Brain microvascular endothelial cell (primary cell): ENCODE measurements at regions not wholly inside any gene's neighbourhood (a gene's known extent, or its start where the extent isn't known, plus 50 kb on each side); places are given as distances from the start of the nearest gene placed in this dataset.

ENCODE experiments used
- DNase-seq: peaks from one replicate; pipeline ENCODE4 v3.0.0-alpha.2; 2020
- H3K27ac ChIP-seq: fragments of 250-450 bp; sonication (Bioruptor Pico); 2 replicates; pipeline ENCODE4 v1.5.1; 2020; ENCODE audit warnings: mild to moderate bottlenecking, moderate library complexity
- H3K27me3 ChIP-seq: fragments of 250-450 bp; sonication (Bioruptor Pico); replicated peaks from 2 replicates; pipeline ENCODE4 v1.5.1; 2020; ENCODE audit warnings: mild to moderate bottlenecking
- H3K36me3 ChIP-seq: fragments of 250-450 bp; sonication (Bioruptor Pico); replicated peaks from 2 replicates; pipeline ENCODE4 v1.5.1; 2020; ENCODE audit warnings: mild to moderate bottlenecking
- H3K4me3 ChIP-seq: 2 replicates; pipeline ENCODE4 v1.5.1; 2011; ENCODE audit warnings: low read depth, mild to moderate bottlenecking, control low read depth, low read length, moderate library complexity
- in situ Hi-C: cut with HindIII; loops from 2 replicates; pipeline ENCODE4 v1.10.0; 2017; ENCODE audit warnings: low sequenced_read_pairs, low pct_ligation_motif_present
- TF ChIP-seq, protein P1 (sequence below): IDR thresholded peaks from 2 replicates; pipeline ENCODE4 v1.5.1; 2011; ENCODE audit warnings: low read depth, mild to moderate bottlenecking, moderate library complexity, low read length, control low read depth, inconsistent platforms; ENCODE audit errors: missing control alignments

DNA sequence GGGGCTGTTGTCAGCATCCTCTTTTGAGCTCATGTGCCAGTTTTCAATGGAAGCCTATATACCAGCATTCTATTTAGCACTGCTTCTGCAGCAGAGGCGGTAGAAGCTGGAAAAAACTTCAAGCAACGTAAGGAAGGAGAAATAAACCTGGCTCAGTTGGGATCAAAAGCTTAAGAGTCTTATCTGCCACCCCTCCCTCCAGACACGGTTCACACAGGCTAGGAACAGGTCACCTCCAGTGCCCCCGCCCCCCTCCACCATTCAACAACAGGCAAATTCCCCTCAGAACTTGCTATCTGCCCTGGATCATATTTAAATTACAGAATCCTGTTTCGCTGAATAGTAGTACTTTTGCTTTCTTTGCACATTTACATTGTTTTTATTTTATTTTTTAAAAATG lies 384.8 kb upstream of the PKDCC start:
- TF ChIP-seq, protein P1, sequence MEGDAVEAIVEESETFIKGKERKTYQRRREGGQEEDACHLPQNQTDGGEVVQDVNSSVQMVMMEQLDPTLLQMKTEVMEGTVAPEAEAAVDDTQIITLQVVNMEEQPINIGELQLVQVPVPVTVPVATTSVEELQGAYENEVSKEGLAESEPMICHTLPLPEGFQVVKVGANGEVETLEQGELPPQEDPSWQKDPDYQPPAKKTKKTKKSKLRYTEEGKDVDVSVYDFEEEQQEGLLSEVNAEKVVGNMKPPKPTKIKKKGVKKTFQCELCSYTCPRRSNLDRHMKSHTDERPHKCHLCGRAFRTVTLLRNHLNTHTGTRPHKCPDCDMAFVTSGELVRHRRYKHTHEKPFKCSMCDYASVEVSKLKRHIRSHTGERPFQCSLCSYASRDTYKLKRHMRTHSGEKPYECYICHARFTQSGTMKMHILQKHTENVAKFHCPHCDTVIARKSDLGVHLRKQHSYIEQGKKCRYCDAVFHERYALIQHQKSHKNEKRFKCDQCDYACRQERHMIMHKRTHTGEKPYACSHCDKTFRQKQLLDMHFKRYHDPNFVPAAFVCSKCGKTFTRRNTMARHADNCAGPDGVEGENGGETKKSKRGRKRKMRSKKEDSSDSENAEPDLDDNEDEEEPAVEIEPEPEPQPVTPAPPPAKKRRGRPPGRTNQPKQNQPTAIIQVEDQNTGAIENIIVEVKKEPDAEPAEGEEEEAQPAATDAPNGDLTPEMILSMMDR = no peak
- Histone ChIP-seq H3K27me3 (no peaks in the 10 kb centered on the region), H3K27ac (no peak overlapping the region), H3K4me3 (no peak overlapping the region), H3K36me3 (no peaks in the 10 kb centered on the region)
- no peak for DNase-seq
- in situ Hi-C loops = no loop called here

DNA sequence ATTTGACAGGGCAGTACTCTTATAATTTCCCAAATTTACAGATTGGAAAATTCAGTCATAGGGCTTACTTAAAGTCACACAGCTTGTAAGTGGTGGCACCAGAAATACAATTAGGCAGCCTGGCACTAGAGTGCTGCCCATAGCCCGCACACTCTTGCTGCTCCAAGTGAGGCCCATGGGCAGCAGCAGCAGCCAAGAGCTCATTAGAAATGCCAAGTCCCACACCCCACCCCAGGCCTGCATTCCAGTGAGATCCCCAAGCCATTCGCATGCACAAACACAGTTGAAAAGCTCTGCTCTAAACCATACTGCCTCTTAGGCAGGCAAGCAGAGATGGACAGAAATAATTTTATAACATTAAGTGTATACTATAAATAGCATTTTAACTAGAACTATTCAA lies 379.3 kb upstream of the PKDCC start:
- H3K27ac ChIP-seq = no peak overlapping the region
- no peaks in the 10 kb centered on the region for H3K27me3 ChIP-seq
- H3K4me3 ChIP-seq = no peak overlapping the region
- TF ChIP-seq, protein P1 = no peak
- no peak for DNase-seq
- no peaks in the 10 kb centered on the region for H3K36me3 ChIP-seq
- in situ Hi-C loops = no loop called here

DNA sequence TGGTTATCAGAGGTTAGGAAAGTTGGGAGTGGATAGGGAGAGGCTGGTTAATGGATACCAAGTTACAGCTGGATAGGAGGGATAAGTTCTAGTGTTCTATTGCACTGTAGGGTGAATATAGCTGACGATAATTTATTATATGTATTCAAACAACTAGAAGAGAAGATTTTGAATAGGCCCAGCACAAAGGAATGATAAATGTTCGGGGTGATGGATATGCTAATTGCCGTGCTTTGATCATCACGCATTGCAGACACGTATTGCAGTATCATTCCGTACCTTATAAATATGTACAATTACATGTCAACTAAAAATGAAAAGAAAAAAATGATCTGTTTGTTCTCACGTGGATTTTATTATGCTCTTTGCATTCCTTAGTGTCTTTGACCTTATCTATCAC lies 369.2 kb upstream of the PKDCC start:
- H3K27ac ChIP-seq = no peak overlapping the region
- no peaks in the 10 kb centered on the region for H3K36me3 ChIP-seq
- no peak overlapping the region for H3K4me3 ChIP-seq
- DNase-seq = no peak
- no peaks in the 10 kb centered on the region for H3K27me3 ChIP-seq
- TF ChIP-seq, protein P1 = no peak
- in situ Hi-C loops = no loop called here

DNA sequence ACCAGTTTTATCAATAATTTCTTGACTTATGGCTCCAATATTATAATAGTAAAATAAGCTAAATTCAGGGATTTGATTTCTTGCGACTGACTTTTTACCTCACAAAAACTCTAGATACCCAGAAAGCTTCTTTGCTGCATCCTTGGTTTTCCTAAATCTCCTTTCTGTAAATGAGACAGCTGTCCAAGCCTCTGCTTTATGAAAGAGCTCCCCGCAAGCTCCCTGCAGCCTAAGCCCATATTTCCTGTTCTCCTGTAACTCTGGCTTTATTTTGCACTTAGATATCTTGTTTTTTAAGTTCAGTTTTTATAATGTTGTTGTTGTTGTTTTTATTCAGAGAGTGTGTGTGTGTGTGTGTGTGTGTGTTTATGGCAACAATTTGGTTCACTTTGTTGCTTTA lies 361.7 kb upstream of the PKDCC start:
- no peak overlapping the region for H3K4me3 ChIP-seq
- H3K27me3 ChIP-seq = no peaks in the 10 kb centered on the region
- TF ChIP-seq, protein P1 = no peak
- no peak overlapping the region for H3K27ac ChIP-seq
- in situ Hi-C loops = no loop called here
- DNase-seq = no peak
- no peaks in the 10 kb centered on the region for H3K36me3 ChIP-seq

DNA sequence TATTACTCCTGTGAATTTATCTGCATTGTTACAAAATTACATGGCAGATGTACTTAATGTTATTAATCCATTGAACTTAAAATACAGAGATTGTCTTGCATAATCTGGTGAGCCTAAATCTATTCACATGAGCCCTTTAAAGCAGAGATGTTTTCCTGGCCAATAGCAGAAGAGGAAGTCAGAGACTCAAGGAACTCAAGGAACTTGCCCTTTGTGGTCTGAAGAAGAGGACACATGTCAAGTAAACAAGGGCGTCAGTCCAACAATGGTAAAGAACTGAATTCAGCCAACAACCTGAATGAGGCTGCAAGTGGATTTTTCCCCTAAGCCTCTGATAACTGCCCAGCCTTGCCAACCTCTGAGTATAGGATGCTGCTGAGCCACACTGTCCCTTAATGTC lies 356.3 kb upstream of the PKDCC start:
- no peak overlapping the region for H3K27ac ChIP-seq
- no peak overlapping the region for H3K4me3 ChIP-seq
- TF ChIP-seq, protein P1 = no peak
- no peaks in the 10 kb centered on the region for H3K27me3 ChIP-seq
- DNase-seq = no peak
- in situ Hi-C loops = no loop called here
- H3K36me3 ChIP-seq = no peaks in the 10 kb centered on the region

DNA sequence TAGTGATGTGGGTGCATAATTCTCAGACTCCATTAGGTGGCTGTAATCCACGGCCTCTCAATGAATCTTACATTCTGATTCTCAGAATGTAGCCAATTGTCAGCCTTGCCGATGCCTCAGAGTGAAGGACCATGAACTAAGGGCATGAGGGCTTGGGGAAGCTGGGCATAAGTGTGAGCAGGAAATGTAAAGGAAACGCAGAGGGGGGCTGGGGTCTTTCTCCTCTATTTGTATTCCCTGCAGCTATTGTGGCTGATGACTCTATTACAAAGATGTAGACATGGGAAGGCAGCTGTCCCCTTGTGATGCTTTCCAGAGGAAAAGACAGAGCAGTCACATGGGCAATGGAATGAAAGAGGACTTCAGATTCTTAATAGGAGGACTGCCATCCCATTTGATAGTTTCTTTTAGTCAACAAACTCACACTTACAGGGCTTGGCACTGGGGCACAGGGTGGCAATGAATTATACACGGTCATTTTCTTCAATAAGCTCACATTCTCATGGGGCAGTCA lies 353.2 kb upstream of the PKDCC start:
- Histone ChIP-seq H3K27me3 (no peaks in the 10 kb centered on the region), H3K27ac (no peak overlapping the region), H3K36me3 (no peaks in the 10 kb centered on the region), H3K4me3 (no peak overlapping the region)
- TF ChIP-seq, protein P1 = no peak
- in situ Hi-C loops = no loop called here
- DNase-seq = no peak
